ENCODE measurements at regions not wholly inside any gene's neighbourhood (a gene's known extent, or its start where the extent isn't known, plus 50 kb on each side); places are given as distances from the start of the nearest gene placed in this dataset.

DNA sequence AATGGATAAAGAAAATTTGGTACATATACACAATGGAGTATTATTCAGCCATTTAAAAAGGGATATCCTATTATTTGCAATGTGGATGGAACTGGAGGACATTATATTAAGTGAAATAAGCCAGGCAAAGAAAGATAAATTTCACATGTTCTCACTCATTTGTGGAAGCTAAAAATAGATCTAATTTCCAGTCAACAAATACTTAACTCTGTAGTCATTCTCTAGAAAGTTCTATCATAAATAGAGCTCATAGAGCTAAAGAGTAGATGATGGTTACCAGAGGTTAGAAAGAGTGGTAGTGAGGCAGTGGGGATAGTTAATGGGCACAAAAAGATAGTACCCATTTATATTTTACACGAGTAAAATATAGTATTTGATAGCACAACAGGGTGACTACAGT, 104.2 kb upstream of the SLC13A1 start:
- 2% methylated on average over 1 of the region's 1 CpG for WGBS (ENCODE audit: low lambda C conversion rate)
- H3K4me1 ChIP-seq (ENCODE audit: control insufficient read depth in 1 of 2, insufficient read depth in 2 of 2, low read depth in 1 of 2, low read length in 1 of 2), result peaks cover 0 to 2% of the 10 kb centered on the region in 2 experiments; a peak in 1 of 4 replicates
- no peaks in the 10 kb centered on the region for H3K36me3 ChIP-seq (replicated peaks in 1 of 2; ENCODE audit: control insufficient read depth in 1 of 2, insufficient read depth in 2 of 2, low read length in 1 of 2)
- H3K27ac ChIP-seq (ENCODE audit: low read depth in 2 of 2, low read length in 1 of 2), result no peak overlapping the region
- POLR2A ChIA-PET, result no interaction called here
- H3F3A ChIP-seq (replicated peaks; ENCODE audit: insufficient read depth), result no peaks in the 10 kb centered on the region
- H3K4me2 ChIP-seq, result no peak overlapping the region
- H3K4me3 ChIP-seq (ENCODE audit: low read depth in 2 of 2, low read length in 1 of 2), result no peak overlapping the region
- no peak overlapping the region for H3K9ac ChIP-seq
- H3K9me2 ChIP-seq, result no peaks in the 10 kb centered on the region
- no peaks in the 10 kb centered on the region for H3K9me3 ChIP-seq
- DNase-seq, result no peak
- CTCF ChIA-PET, result interaction anchor here (1.2 kb wide), 1 partner anchor 13 kb away, joined by 3 read pairs; no protein-coding TSS in a partner anchor
- no peak for TF ChIP-seq JUND (IDR thresholded peaks at IDR 0.05)
- no peak for TF ChIP-seq GABPA (IDR thresholded peaks at IDR 0.05; ENCODE audit: low read depth)
- TF ChIP-seq, protein P1, sequence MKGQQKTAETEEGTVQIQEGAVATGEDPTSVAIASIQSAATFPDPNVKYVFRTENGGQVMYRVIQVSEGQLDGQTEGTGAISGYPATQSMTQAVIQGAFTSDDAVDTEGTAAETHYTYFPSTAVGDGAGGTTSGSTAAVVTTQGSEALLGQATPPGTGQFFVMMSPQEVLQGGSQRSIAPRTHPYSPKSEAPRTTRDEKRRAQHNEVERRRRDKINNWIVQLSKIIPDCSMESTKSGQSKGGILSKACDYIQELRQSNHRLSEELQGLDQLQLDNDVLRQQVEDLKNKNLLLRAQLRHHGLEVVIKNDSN (IDR thresholded peaks at IDR 0.05; ENCODE audit: borderline replicate concordance, low read depth), result no peak
- TF ChIP-seq RXRA (IDR thresholded peaks at IDR 0.05; ENCODE audit: borderline replicate concordance, low read depth), result no peak
- no peak for TF ChIP-seq EZH2phosphoT487 (IDR thresholded peaks at IDR 0.05; ENCODE audit: borderline replicate concordance, low read depth)
- TF ChIP-seq SMC3 (IDR thresholded peaks at IDR 0.05; ENCODE audit: low read depth, low read length), result no peak
- no peak for TF ChIP-seq CHD2 (IDR thresholded peaks at IDR 0.05; ENCODE audit: low read length, partially characterized antibody)
- no peak for TF ChIP-seq TEAD4 (IDR thresholded peaks at IDR 0.05; ENCODE audit: borderline replicate concordance, insufficient read depth)
- TF ChIP-seq MXI1 (IDR thresholded peaks at IDR 0.05; ENCODE audit: low read depth, low read length), result no peak
- no peak for TF ChIP-seq PBX3 (IDR thresholded peaks at IDR 0.05)
- TF ChIP-seq ZBTB33 (IDR thresholded peaks at IDR 0.05; ENCODE audit: borderline replicate concordance, low read depth), result no peak
- no peak for TF ChIP-seq RCOR1 (IDR thresholded peaks at IDR 0.05; ENCODE audit: low read length)
- TF ChIP-seq RFX5 (IDR thresholded peaks at IDR 0.05; ENCODE audit: low read length), result no peak
- TF ChIP-seq SIN3A (IDR thresholded peaks at IDR 0.05; ENCODE audit: borderline replicate concordance, low read depth, low read length), result no peak
- no peak for TF ChIP-seq GATA2 (CRISPR knock-in tag; IDR thresholded peaks at IDR 0.05)
- no peak for TF ChIP-seq EP300 (IDR thresholded peaks at IDR 0.05; ENCODE audit: borderline replicate concordance in 1 of 2, low read depth in 1 of 2, low read length in 1 of 2)
- TF ChIP-seq, protein P2, sequence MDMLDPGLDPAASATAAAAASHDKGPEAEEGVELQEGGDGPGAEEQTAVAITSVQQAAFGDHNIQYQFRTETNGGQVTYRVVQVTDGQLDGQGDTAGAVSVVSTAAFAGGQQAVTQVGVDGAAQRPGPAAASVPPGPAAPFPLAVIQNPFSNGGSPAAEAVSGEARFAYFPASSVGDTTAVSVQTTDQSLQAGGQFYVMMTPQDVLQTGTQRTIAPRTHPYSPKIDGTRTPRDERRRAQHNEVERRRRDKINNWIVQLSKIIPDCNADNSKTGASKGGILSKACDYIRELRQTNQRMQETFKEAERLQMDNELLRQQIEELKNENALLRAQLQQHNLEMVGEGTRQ (IDR thresholded peaks at IDR 0.05; ENCODE audit: borderline replicate concordance, low read depth, low read length), result no peak
- no peak for TF ChIP-seq FOXJ3 (CRISPR knock-in tag; IDR thresholded peaks at IDR 0.05)
- TF ChIP-seq TCF12 (IDR thresholded peaks at IDR 0.05), result no peak
- H2AFZ ChIP-seq (ENCODE audit: low read depth), result no peak overlapping the region
- H4K20me1 ChIP-seq (ENCODE audit: insufficient read depth), result no peaks in the 10 kb centered on the region
- H3K27me3 ChIP-seq (ENCODE audit: insufficient read depth), result no peaks in the 10 kb centered on the region
- no peaks in the 10 kb centered on the region for H3K79me2 ChIP-seq (ENCODE audit: insufficient read depth)

All from SK-N-SH (cell line).